ENCODE measurements at regions not wholly inside any gene's neighbourhood (a gene's known extent, or its start where the extent isn't known, plus 50 kb on each side); places are given as distances from the start of the nearest gene placed in this dataset.

DNA sequence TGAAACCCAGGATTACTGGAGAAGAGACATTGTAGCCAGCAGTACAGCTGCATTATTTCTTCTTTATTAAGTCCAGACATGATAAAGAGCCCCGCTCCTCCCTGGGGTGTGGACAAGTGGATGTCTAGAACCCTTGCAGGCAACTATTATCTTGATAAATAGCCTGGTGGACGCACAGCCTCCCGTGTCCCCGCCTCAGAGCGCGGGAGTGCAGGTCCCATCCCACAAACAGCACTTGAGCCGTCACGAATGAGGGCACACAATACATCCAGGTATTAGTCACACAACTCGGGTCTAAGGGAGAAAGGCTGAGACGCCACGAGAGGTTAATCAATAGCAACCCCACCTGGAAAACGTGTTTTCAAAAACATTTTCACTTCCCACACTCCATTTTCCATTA, 213.2 kb upstream of the SOX1 start:
- Histone ChIP-seq H3K4me3 (no peak overlapping the region), H3K9me3 (peaks cover 0 to under 1% (median 0%) of the 10 kb centered on the region in 4 donors), H3K36me3 (no peaks in the 10 kb centered on the region), H3K27ac (replicated peaks in 1 of 4) (no peak overlapping the region), H3K4me1 (no peaks in the 10 kb centered on the region), H3K27me3 (peaks cover 0 to 42% (median 0%) of the 10 kb centered on the region in 4 donors)
- intact Hi-C loops (cut with DNase I), result no loop called here
- peak; percentile 91 for DNase-seq (ENCODE audit: extremely low spot score)
- TF ChIP-seq, protein P1, sequence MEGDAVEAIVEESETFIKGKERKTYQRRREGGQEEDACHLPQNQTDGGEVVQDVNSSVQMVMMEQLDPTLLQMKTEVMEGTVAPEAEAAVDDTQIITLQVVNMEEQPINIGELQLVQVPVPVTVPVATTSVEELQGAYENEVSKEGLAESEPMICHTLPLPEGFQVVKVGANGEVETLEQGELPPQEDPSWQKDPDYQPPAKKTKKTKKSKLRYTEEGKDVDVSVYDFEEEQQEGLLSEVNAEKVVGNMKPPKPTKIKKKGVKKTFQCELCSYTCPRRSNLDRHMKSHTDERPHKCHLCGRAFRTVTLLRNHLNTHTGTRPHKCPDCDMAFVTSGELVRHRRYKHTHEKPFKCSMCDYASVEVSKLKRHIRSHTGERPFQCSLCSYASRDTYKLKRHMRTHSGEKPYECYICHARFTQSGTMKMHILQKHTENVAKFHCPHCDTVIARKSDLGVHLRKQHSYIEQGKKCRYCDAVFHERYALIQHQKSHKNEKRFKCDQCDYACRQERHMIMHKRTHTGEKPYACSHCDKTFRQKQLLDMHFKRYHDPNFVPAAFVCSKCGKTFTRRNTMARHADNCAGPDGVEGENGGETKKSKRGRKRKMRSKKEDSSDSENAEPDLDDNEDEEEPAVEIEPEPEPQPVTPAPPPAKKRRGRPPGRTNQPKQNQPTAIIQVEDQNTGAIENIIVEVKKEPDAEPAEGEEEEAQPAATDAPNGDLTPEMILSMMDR (IDR thresholded peaks at IDR 0.05), result no peak
- no peak for TF ChIP-seq POLR2A (IDR thresholded peaks at IDR 0.05; ENCODE audit: low read depth)
- no peak for TF ChIP-seq EP300 (IDR thresholded peaks at IDR 0.05)
- TF ChIP-seq POLR2AphosphoS5 (IDR thresholded peaks at IDR 0.05), result no peak
- WGBS, result 64% methylated on average over 12 of the region's 12 CpGs

DNA sequence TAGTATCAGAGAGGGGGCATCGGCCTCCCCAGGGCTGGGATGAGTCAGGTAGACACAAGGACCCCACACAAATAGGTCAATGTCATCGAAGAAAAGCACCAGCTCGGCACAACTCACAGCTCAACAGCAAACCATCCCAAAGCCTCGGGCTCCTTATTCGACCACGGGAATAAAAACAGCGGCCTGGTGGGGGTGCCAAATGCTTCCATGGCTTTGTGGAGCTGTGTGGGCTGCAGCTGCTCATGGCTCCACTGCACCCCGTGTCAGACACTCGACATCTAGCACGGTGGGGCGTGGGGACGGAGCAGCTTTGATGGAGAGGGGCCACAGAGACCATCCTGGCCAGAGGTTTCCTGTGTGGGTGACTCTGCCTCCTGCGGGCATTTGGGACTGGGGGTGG, 212.5 kb upstream of the SOX1 start:
- H3K4me3 ChIP-seq, result no peak overlapping the region
- H3K9me3 ChIP-seq, result no peaks in the 10 kb centered on the region
- H3K27ac ChIP-seq (replicated peaks in 1 of 4), result no peak overlapping the region
- H3K4me1 ChIP-seq, result no peaks in the 10 kb centered on the region
- TF ChIP-seq EP300 (IDR thresholded peaks at IDR 0.05), result no peak
- TF ChIP-seq, protein P1 (IDR thresholded peaks at IDR 0.05), result no peak
- no peak for TF ChIP-seq POLR2AphosphoS5 (IDR thresholded peaks at IDR 0.05)
- no peak for TF ChIP-seq POLR2A (IDR thresholded peaks at IDR 0.05; ENCODE audit: low read depth)
- H3K36me3 ChIP-seq, result no peaks in the 10 kb centered on the region
- intact Hi-C loops (cut with DNase I), result no loop called here
- 74% methylated on average over 7 of the region's 13 CpGs for WGBS
- H3K27me3 ChIP-seq, result peaks cover 0 to 38% (median 0%) of the 10 kb centered on the region in 4 donors
- peak; percentile 83 for DNase-seq (ENCODE audit: extremely low spot score)

DNA sequence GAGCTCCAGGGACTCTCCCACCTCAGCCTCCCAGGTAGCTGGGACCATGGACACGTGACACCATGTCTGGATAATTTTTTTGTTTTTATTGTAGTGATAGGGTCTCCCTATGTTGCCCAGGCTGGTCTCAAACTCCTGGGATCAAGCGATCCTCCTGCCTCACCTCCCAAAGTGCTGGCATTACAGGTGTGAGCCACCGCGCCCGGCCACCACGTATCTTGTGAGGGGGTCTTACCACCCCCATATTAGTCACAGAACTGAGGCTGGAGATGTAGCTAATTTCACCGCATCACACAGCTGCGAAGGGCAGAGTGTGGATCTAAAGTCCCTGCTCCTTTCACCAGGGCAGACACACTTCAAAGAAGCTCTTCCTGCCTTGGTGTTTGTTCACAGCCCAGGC, 211.8 kb upstream of the SOX1 start:
- DNase-seq (ENCODE audit: extremely low spot score), result peak; percentile 8
- Histone ChIP-seq H3K27me3 (peaks cover 0 to 33% (median 0%) of the 10 kb centered on the region in 4 donors), H3K36me3 (no peaks in the 10 kb centered on the region), H3K4me3 (no peak overlapping the region), H3K4me1 (no peaks in the 10 kb centered on the region), H3K9me3 (no peaks in the 10 kb centered on the region), H3K27ac (replicated peaks in 1 of 4) (no peak overlapping the region)
- 87% methylated on average over 8 of the region's 8 CpGs for WGBS
- intact Hi-C loops (cut with DNase I), result no loop called here
- no peak for TF ChIP-seq POLR2A (IDR thresholded peaks at IDR 0.05; ENCODE audit: low read depth)

DNA sequence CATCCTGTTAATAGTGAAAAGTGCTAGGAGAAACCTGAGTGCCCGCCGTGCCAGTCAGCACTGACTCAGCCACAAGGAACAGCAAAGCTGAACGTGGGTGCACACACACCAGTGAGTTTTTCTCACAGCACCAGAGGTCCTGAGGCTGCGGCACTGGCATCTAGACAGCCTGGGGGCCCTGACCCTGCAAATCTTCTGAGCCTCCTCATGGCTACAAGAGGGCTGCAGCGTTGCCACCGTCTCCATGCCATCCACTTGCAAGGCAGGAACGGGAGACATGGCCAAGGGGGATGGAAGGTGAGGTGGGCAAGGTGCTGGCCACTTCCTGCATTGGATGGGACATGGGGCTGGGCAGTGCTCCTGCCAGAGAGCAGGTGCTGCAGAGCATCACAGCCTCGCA, 211.2 kb upstream of the SOX1 start:
- Histone ChIP-seq H3K9me3 (no peaks in the 10 kb centered on the region), H3K4me3 (no peak overlapping the region), H3K27me3 (peaks cover 0 to 30% (median 0%) of the 10 kb centered on the region in 4 donors), H3K27ac (replicated peaks in 1 of 4) (no peak overlapping the region), H3K36me3 (no peaks in the 10 kb centered on the region), H3K4me1 (no peaks in the 10 kb centered on the region)
- intact Hi-C loops (cut with DNase I), result no loop called here
- 86% methylated on average over 7 of the region's 8 CpGs for WGBS
- TF ChIP-seq, protein P1 (IDR thresholded peaks at IDR 0.05), result no peak
- TF ChIP-seq POLR2A (IDR thresholded peaks at IDR 0.05; ENCODE audit: low read depth), result no peak
- no peak for TF ChIP-seq EP300 (IDR thresholded peaks at IDR 0.05)
- no peak for TF ChIP-seq POLR2AphosphoS5 (IDR thresholded peaks at IDR 0.05)
- peak; percentile 91 for DNase-seq (ENCODE audit: extremely low spot score)

DNA sequence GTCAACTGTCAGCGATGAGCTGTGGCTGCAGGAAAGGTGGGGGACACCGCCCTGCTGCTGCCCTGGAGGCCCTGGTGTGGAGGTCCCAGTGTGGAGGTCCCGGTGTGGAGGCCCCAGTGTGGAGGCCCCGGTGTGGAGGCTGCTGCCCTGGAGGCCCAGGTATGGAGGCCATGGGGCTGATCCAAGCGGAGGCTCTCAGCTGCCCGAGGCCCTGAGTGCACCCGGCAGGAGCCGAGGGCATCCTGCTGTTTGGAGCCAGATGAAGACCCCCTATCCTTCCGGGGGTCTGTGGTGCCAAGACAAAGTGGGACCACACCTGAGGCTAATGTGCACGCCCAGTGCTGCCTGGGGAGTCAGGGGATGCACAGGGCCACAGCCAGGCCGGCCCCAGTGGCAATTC, 210.4 kb upstream of the SOX1 start:
- Histone ChIP-seq H3K36me3 (no peaks in the 10 kb centered on the region), H3K4me3 (no peak overlapping the region), H3K27me3 (peaks cover 0 to 30% (median 0%) of the 10 kb centered on the region in 4 donors), H3K9me3 (peaks cover 0 to 1% (median 0%) of the 10 kb centered on the region in 4 donors), H3K4me1 (no peaks in the 10 kb centered on the region), H3K27ac (replicated peaks in 1 of 4) (no peak overlapping the region)
- WGBS, result 97% methylated on average over 9 of the region's 11 CpGs
- TF ChIP-seq POLR2AphosphoS5 (IDR thresholded peaks at IDR 0.05) (no peak), POLR2A (IDR thresholded peaks at IDR 0.05; ENCODE audit: low read depth) (no peak), EP300 (IDR thresholded peaks at IDR 0.05) (no peak)
- TF ChIP-seq, protein P1 (IDR thresholded peaks at IDR 0.05), result no peak
- intact Hi-C loops (cut with DNase I), result no loop called here
- peak; percentile 90 for DNase-seq (ENCODE audit: extremely low spot score)

All from esophagus muscularis mucosa (tissue), 4 donors.